GM23338 (cell line): ENCODE measurements at regions not wholly inside any gene's neighbourhood (a gene's known extent, or its start where the extent isn't known, plus 50 kb on each side); places are given as distances from the start of the nearest gene placed in this dataset.

Experiments used
- CREB1 ChIP-seq: fragments of 250-450 bp; sonication (Bioruptor Pico); IDR thresholded peaks from 2 replicates; pipeline ENCODE4 v1.5.0; 2020; ENCODE audit warnings: low read depth, mild to moderate bottlenecking, moderate library complexity
- EZH2 ChIP-seq: fragments of 200-600 bp; sonication (generic); IDR thresholded peaks from one replicate; pipeline ENCODE4 v1.8.0; 2017; ENCODE audit warnings: antibody characterized with exemption, mild to moderate bottlenecking, low read depth; ENCODE audit not compliant: unreplicated experiment
- EZH2phosphoT487 ChIP-seq: fragments of 200-600 bp; sonication (generic); IDR thresholded peaks from one replicate; pipeline ENCODE4 v1.8.1; 2018; ENCODE audit warnings: antibody characterized with exemption; ENCODE audit not compliant: unreplicated experiment
- JUNB ChIP-seq: IDR thresholded peaks from one replicate; pipeline ENCODE4 v1.6.1; 2016; ENCODE audit warnings: antibody characterized with exemption; ENCODE audit not compliant: unreplicated experiment
- NANOG ChIP-seq: IDR thresholded peaks from 2 replicates; pipeline ENCODE4 v1.6.1; 2016; ENCODE audit warnings: antibody characterized with exemption, borderline replicate concordance
- POLR2AphosphoS5 ChIP-seq: IDR thresholded peaks from 2 replicates; pipeline ENCODE4 v1.6.1; 2016; ENCODE audit warnings: antibody characterized with exemption, low read depth
- REST ChIP-seq: IDR thresholded peaks from one replicate; pipeline ENCODE4 v1.6.1; 2018; ENCODE audit warnings: antibody characterized with exemption; ENCODE audit not compliant: unreplicated experiment
- STAT1 ChIP-seq: IDR thresholded peaks from one replicate; pipeline ENCODE4 v1.6.1; 2016; ENCODE audit warnings: antibody characterized with exemption; ENCODE audit not compliant: unreplicated experiment
- ZNF114 ChIP-seq: fragments of 250-450 bp; sonication (Bioruptor Pico); IDR thresholded peaks from 2 replicates; pipeline ENCODE4 v1.5.0; 2020; ENCODE audit warnings: mild to moderate bottlenecking, moderate library complexity
- ZNF331 ChIP-seq: fragments of 250-450 bp; sonication (Bioruptor Pico); IDR thresholded peaks from 2 replicates; pipeline ENCODE4 v1.5.0; 2020; ENCODE audit warnings: low read depth, mild to moderate bottlenecking, moderate library complexity
- ZNF462 ChIP-seq: fragments of 250-450 bp; sonication (Bioruptor Pico); IDR thresholded peaks from 2 replicates; pipeline ENCODE4 v1.5.0; 2020; ENCODE audit warnings: mild to moderate bottlenecking, moderate library complexity
- TF ChIP-seq, protein P1 (sequence below), 2 experiments: fragments of 200-600 bp in 1 of 2; sonication (generic) in 1 of 2; conservative IDR thresholded peaks; 2 replicates each; pipeline versions ENCODE4 v1.5.1 to v1.6.1; 2016 to 2017; ENCODE audit warnings: antibody characterized with exemption in 2 of 2, low read depth in 2 of 2, mild to moderate bottlenecking in 2 of 2, moderate library complexity in 1 of 2
- TF ChIP-seq, protein P2 (sequence below): IDR thresholded peaks from 2 replicates; pipeline ENCODE4 v1.6.1; 2016; ENCODE audit warnings: antibody characterized with exemption

GRCh38 chr6:154629127-154629526 is 104.1 kb upstream of the SCAF8 start:
- TF ChIP-seq, protein P1, sequence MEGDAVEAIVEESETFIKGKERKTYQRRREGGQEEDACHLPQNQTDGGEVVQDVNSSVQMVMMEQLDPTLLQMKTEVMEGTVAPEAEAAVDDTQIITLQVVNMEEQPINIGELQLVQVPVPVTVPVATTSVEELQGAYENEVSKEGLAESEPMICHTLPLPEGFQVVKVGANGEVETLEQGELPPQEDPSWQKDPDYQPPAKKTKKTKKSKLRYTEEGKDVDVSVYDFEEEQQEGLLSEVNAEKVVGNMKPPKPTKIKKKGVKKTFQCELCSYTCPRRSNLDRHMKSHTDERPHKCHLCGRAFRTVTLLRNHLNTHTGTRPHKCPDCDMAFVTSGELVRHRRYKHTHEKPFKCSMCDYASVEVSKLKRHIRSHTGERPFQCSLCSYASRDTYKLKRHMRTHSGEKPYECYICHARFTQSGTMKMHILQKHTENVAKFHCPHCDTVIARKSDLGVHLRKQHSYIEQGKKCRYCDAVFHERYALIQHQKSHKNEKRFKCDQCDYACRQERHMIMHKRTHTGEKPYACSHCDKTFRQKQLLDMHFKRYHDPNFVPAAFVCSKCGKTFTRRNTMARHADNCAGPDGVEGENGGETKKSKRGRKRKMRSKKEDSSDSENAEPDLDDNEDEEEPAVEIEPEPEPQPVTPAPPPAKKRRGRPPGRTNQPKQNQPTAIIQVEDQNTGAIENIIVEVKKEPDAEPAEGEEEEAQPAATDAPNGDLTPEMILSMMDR (conservative IDR thresholded peaks at IDR 0.05; ENCODE audit: low read depth in 2 of 2), result no peak
- no peak for TF ChIP-seq REST
- no peak for TF ChIP-seq CREB1 (CRISPR knock-in tag)
- TF ChIP-seq EZH2, result no peak
- no peak for TF ChIP-seq POLR2AphosphoS5
- TF ChIP-seq STAT1, result no peak
- TF ChIP-seq EZH2phosphoT487, result no peak
- TF ChIP-seq ZNF114, result no peak
- no peak for TF ChIP-seq NANOG
- TF ChIP-seq, protein P2, sequence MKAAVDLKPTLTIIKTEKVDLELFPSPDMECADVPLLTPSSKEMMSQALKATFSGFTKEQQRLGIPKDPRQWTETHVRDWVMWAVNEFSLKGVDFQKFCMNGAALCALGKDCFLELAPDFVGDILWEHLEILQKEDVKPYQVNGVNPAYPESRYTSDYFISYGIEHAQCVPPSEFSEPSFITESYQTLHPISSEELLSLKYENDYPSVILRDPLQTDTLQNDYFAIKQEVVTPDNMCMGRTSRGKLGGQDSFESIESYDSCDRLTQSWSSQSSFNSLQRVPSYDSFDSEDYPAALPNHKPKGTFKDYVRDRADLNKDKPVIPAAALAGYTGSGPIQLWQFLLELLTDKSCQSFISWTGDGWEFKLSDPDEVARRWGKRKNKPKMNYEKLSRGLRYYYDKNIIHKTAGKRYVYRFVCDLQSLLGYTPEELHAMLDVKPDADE, result no peak
- TF ChIP-seq JUNB, result no peak
- TF ChIP-seq ZNF462, result no peak
- TF ChIP-seq ZNF331, result no peak
